ENCODE measurements at regions not wholly inside any gene's neighbourhood (a gene's known extent, or its start where the extent isn't known, plus 50 kb on each side); places are given as distances from the start of the nearest gene placed in this dataset.

GRCh38 chr3:101084404-101084803 is 91.2 kb upstream of the ABI3BP start:
- no peaks in the 10 kb centered on the region for H3K27me3 Mint-ChIP-seq (ENCODE audit: low read depth, poor library complexity)
- no peaks in the 10 kb centered on the region for H3K9me3 Mint-ChIP-seq
- no peak overlapping the region for H3K4me3 Mint-ChIP-seq

GRCh38 chr3:101081999-101082398 is 88.8 kb upstream of the ABI3BP start:
- no peak for TF ChIP-seq CTCF (IDR thresholded peaks at IDR 0.05)
- Mint-ChIP-seq H3K9me3 (no peaks in the 10 kb centered on the region), H3K4me1 (no peaks in the 10 kb centered on the region), H3K36me3 (ENCODE audit: low read depth) (no peaks in the 10 kb centered on the region), H3K4me3 (no peak overlapping the region), H3K27ac (no peak overlapping the region), H3K27me3 (ENCODE audit: low read depth, poor library complexity) (no peaks in the 10 kb centered on the region)
- DNase-seq: no peak

More at GRCh38 chr3:101084404-101084803, 91.2 kb upstream of the ABI3BP start:
- no peak for TF ChIP-seq CTCF (IDR thresholded peaks at IDR 0.05)
- no peaks in the 10 kb centered on the region for H3K4me1 Mint-ChIP-seq
- H3K36me3 Mint-ChIP-seq (ENCODE audit: low read depth): no peaks in the 10 kb centered on the region
- H3K27ac Mint-ChIP-seq: no peak overlapping the region
- DNase-seq: no peak

- H3K9me3 Mint-ChIP-seq: no peaks in the 10 kb centered on the region
- no peak for DNase-seq
- no peak for TF ChIP-seq CTCF (IDR thresholded peaks at IDR 0.05)
- H3K4me3 Mint-ChIP-seq: no peak overlapping the region
- no peaks in the 10 kb centered on the region for H3K36me3 Mint-ChIP-seq (ENCODE audit: low read depth)
- H3K27ac Mint-ChIP-seq: no peak overlapping the region
- H3K27me3 Mint-ChIP-seq (ENCODE audit: low read depth, poor library complexity): no peaks in the 10 kb centered on the region
- H3K4me1 Mint-ChIP-seq: no peaks in the 10 kb centered on the region
Measured at GRCh38 chr3:101081446-101081845, 88.2 kb upstream of the ABI3BP start.

GRCh38 chr3:101077361-101078011 is 84.3 kb upstream of the ABI3BP start:
- H3K27ac Mint-ChIP-seq: no peak overlapping the region
- no peak for TF ChIP-seq CTCF (IDR thresholded peaks at IDR 0.05)

GRCh38 chr3:101074518-101074917 is 81.3 kb upstream of the ABI3BP start:
- Mint-ChIP-seq H3K27ac (no peak overlapping the region), H3K4me1 (peaks cover 9% of the 10 kb centered on the region), H3K4me3 (no peak overlapping the region), H3K27me3 (ENCODE audit: low read depth, poor library complexity) (peaks cover 2% of the 10 kb centered on the region), H3K9me3 (no peaks in the 10 kb centered on the region), H3K36me3 (ENCODE audit: low read depth) (no peaks in the 10 kb centered on the region)
- no peak for TF ChIP-seq CTCF (IDR thresholded peaks at IDR 0.05)
- no peak for DNase-seq

More at GRCh38 chr3:101077361-101078011, 84.3 kb upstream of the ABI3BP start:
- no peaks in the 10 kb centered on the region for H3K27me3 Mint-ChIP-seq (ENCODE audit: low read depth, poor library complexity)
- DNase-seq: no peak
- no peaks in the 10 kb centered on the region for H3K36me3 Mint-ChIP-seq (ENCODE audit: low read depth)
- H3K4me1 Mint-ChIP-seq: no peaks in the 10 kb centered on the region
- H3K4me3 Mint-ChIP-seq: no peak overlapping the region
- H3K9me3 Mint-ChIP-seq: no peaks in the 10 kb centered on the region

- Mint-ChIP-seq H3K4me3 (no peak overlapping the region), H3K36me3 (ENCODE audit: low read depth) (no peaks in the 10 kb centered on the region), H3K27ac (no peak overlapping the region), H3K27me3 (ENCODE audit: low read depth, poor library complexity) (peaks cover 2% of the 10 kb centered on the region), H3K4me1 (peaks cover 9% of the 10 kb centered on the region), H3K9me3 (no peaks in the 10 kb centered on the region)
- no peak for TF ChIP-seq CTCF (IDR thresholded peaks at IDR 0.05)
- DNase-seq: no peak
Measured at GRCh38 chr3:101072300-101072699, 79.1 kb upstream of the ABI3BP start.
